WTC11 (cell line): ENCODE measurements at regions not wholly inside any gene's neighbourhood (a gene's known extent, or its start where the extent isn't known, plus 50 kb on each side); places are given as distances from the start of the nearest gene placed in this dataset.

Experiments
- ATAC-seq: fragments of 200-7000 bp; cut with Tn5 transposase; 2 replicates; pipeline ENCODE4 v1.10.0; 2021; ENCODE audit warnings: mild to moderate bottlenecking, moderate library complexity
- CTCF ChIA-PET: fragments of 300-600 bp; sonication (Branson Sonifier 250); formaldehyde crosslinking; loops from one replicate; lab custom pipeline; 2021; ENCODE audit warnings: antibody characterized with exemption; lab: Charles Lee
- POLR2A ChIA-PET: fragments of 350-600 bp; sonication (Branson Sonifier 250); formaldehyde crosslinking; loops from one replicate; lab custom pipeline; 2021; ENCODE audit warnings: antibody characterized with exemption; lab: Charles Lee
- DNase-seq: peaks from one replicate; pipeline ENCODE4 v3.0.0; 2021; ENCODE audit warnings: low spot score
- H3K27ac Mint-ChIP-seq: 2 replicates; pipeline ENCODE4 v1.8.0; 2021; ENCODE audit warnings: mixed read lengths
- H3K27me3 Mint-ChIP-seq: 2 replicates; pipeline ENCODE4 v1.8.0; 2021; ENCODE audit warnings: low read depth, mild to moderate bottlenecking, moderate library complexity, mixed read lengths
- H3K36me3 Mint-ChIP-seq: 2 replicates; pipeline ENCODE4 v1.8.0; 2021; ENCODE audit warnings: mixed read lengths
- H3K4me1 Mint-ChIP-seq: 2 replicates; pipeline ENCODE4 v1.8.0; 2022; ENCODE audit warnings: mixed read lengths
- H3K4me3 Mint-ChIP-seq: 2 replicates; pipeline ENCODE4 v1.8.0; 2021; ENCODE audit warnings: mild to moderate bottlenecking, moderate library complexity, mixed read lengths
- H3K9me3 Mint-ChIP-seq: 2 replicates; pipeline ENCODE4 v1.8.0; 2021; ENCODE audit warnings: mixed read lengths
- ATF1 ChIP-seq: sonication (generic); formaldehyde crosslinking; IDR thresholded peaks from 2 replicates; pipeline ENCODE4 v1.8.1; 2023; ENCODE audit warnings: mild to moderate bottlenecking, moderate library complexity, missing genetic modification reagents
- CREM ChIP-seq: sonication (generic); formaldehyde crosslinking; IDR thresholded peaks from 2 replicates; pipeline ENCODE4 v1.8.1; 2022; ENCODE audit warnings: mild to moderate bottlenecking, missing genetic modification reagents, moderate library complexity
- EMX1 ChIP-seq: fragments of 250-450 bp; sonication (Bioruptor Pico); IDR thresholded peaks from 2 replicates; pipeline ENCODE4 v1.8.0; 2021; ENCODE audit warnings: mild to moderate bottlenecking
- ERG ChIP-seq: fragments of 250-450 bp; sonication (Bioruptor Pico); IDR thresholded peaks from 2 replicates; pipeline ENCODE4 v1.8.0; 2021; ENCODE audit warnings: mild to moderate bottlenecking
- ESRRA ChIP-seq: sonication (generic); formaldehyde crosslinking; IDR thresholded peaks from 2 replicates; pipeline ENCODE4 v1.8.1; 2022; ENCODE audit warnings: mild to moderate bottlenecking, missing genetic modification reagents, borderline replicate concordance
- HMGA2 ChIP-seq: fragments of 250-450 bp; sonication (Bioruptor Pico); IDR thresholded peaks from 2 replicates; pipeline ENCODE4 v1.4.0; 2021; ENCODE audit warnings: mild to moderate bottlenecking, moderate library complexity
- IRF2 ChIP-seq: sonication (generic); formaldehyde crosslinking; IDR thresholded peaks from 2 replicates; pipeline ENCODE4 v1.8.0; 2022; ENCODE audit warnings: low read depth, missing genetic modification reagents, borderline replicate concordance
- JAZF1 ChIP-seq: fragments of 250-450 bp; sonication (Bioruptor Pico); IDR thresholded peaks from 2 replicates; pipeline ENCODE4 v1.9.0; 2021; ENCODE audit warnings: moderate library complexity, mild to moderate bottlenecking, inconsistent platforms
- MYBL2 ChIP-seq: sonication (generic); formaldehyde crosslinking; IDR thresholded peaks from 2 replicates; pipeline ENCODE4 v1.8.1; 2023; ENCODE audit warnings: mild to moderate bottlenecking, moderate library complexity, missing genetic modification reagents
- NFE2L1 ChIP-seq: sonication (generic); formaldehyde crosslinking; IDR thresholded peaks from 2 replicates; pipeline ENCODE4 v1.8.1; 2023; ENCODE audit warnings: missing genetic modification reagents
- NR2C2 ChIP-seq: sonication (generic); formaldehyde crosslinking; IDR thresholded peaks from 2 replicates; pipeline ENCODE4 v1.8.0; 2022; ENCODE audit warnings: mild to moderate bottlenecking, missing genetic modification reagents
- PRRX2 ChIP-seq: fragments of 250-450 bp; sonication (Bioruptor Pico); IDR thresholded peaks from 2 replicates; pipeline ENCODE4 v1.8.0; 2021; ENCODE audit warnings: mild to moderate bottlenecking
- STAT6 ChIP-seq: sonication (generic); formaldehyde crosslinking; conservative IDR thresholded peaks from 2 replicates; pipeline ENCODE4 v1.8.1; 2023; ENCODE audit warnings: mild to moderate bottlenecking, low read depth, missing genetic modification reagents, moderate library complexity
- TEAD1 ChIP-seq: sonication (generic); formaldehyde crosslinking; IDR thresholded peaks from 2 replicates; pipeline ENCODE4 v1.8.0; 2022; ENCODE audit warnings: mild to moderate bottlenecking, missing genetic modification reagents
- TP53 ChIP-seq: sonication (generic); formaldehyde crosslinking; IDR thresholded peaks from 2 replicates; pipeline ENCODE4 v1.8.1; 2023; ENCODE audit warnings: mild to moderate bottlenecking, missing genetic modification reagents
- USF1 ChIP-seq: sonication (generic); formaldehyde crosslinking; IDR thresholded peaks from 2 replicates; pipeline ENCODE4 v1.8.0; 2022; ENCODE audit warnings: mild to moderate bottlenecking, missing genetic modification reagents
- ZNF121 ChIP-seq: sonication (generic); formaldehyde crosslinking; IDR thresholded peaks from 2 replicates; pipeline ENCODE4 v1.8.0; 2023; ENCODE audit warnings: missing genetic modification reagents
- ZNF317 ChIP-seq: sonication (generic); formaldehyde crosslinking; IDR thresholded peaks from 2 replicates; pipeline ENCODE4 v1.8.1; 2023; ENCODE audit warnings: low read depth, mild to moderate bottlenecking, moderate library complexity, missing genetic modification reagents, borderline replicate concordance
- ZNF416 ChIP-seq: fragments of 250-450 bp; sonication (Bioruptor Pico); IDR thresholded peaks from 2 replicates; pipeline ENCODE4 v1.9.0; 2021; ENCODE audit warnings: mild to moderate bottlenecking, inconsistent platforms
- TF ChIP-seq, protein P1 (sequence below): fragments of 250-450 bp; sonication (Bioruptor Pico); IDR thresholded peaks from 2 replicates; pipeline ENCODE4 v1.9.0; 2021; ENCODE audit warnings: mild to moderate bottlenecking
- TF ChIP-seq, protein P2 (sequence below): fragments of 250-450 bp; sonication (Bioruptor Pico); conservative IDR thresholded peaks from 2 replicates; pipeline ENCODE4 v1.9.0; 2021; ENCODE audit warnings: mild to moderate bottlenecking
- TF ChIP-seq, protein P3 (sequence below): sonication (generic); formaldehyde crosslinking; IDR thresholded peaks from 2 replicates; pipeline ENCODE4 v1.8.1; 2022; ENCODE audit warnings: missing genetic modification reagents, borderline replicate concordance
- TF ChIP-seq, protein P4 (sequence below): fragments of 250-450 bp; sonication (Bioruptor Pico); IDR thresholded peaks from 2 replicates; pipeline ENCODE4 v1.9.0; 2021; ENCODE audit warnings: moderate library complexity, mild to moderate bottlenecking, inconsistent platforms, borderline replicate concordance

DNA sequence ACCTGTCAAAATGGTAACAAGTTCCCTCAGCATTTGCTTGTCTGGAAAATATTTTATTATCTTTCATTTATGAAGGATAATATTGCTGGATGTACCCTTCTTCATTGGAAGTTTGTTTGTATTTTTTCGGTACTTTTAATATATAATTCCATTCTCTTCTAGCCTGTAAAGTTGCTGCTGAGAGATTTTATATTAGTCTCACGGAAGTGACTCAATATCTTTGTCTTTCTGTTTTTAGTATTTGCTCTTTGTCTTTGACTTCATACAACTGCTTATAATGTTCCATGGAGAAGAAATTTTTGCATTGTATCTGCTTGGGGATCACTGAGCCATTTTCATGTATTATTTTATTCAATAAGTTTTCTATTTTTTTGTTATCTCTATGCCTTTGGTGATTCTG, 1777.5 kb downstream of the BRINP3 start:
- H3K4me3 Mint-ChIP-seq, result no peak overlapping the region
- H3K4me1 Mint-ChIP-seq, result peaks cover 11% of the 10 kb centered on the region
- TF ChIP-seq TEAD1 (CRISPR knock-in tag) (no peak), ATF1 (CRISPR knock-in tag) (no peak), USF1 (CRISPR knock-in tag) (no peak), EMX1 (CRISPR knock-in tag) (no peak), NR2C2 (CRISPR knock-in tag) (no peak), STAT6 (no peak), ESRRA (CRISPR knock-in tag) (no peak), IRF2 (CRISPR knock-in tag) (no peak), ZNF317 (CRISPR knock-in tag) (no peak), MYBL2 (CRISPR knock-in tag) (no peak), ZNF416 (CRISPR knock-in tag) (no peak), HMGA2 (no peak), PRRX2 (CRISPR knock-in tag) (no peak)
- TF ChIP-seq, protein P1, sequence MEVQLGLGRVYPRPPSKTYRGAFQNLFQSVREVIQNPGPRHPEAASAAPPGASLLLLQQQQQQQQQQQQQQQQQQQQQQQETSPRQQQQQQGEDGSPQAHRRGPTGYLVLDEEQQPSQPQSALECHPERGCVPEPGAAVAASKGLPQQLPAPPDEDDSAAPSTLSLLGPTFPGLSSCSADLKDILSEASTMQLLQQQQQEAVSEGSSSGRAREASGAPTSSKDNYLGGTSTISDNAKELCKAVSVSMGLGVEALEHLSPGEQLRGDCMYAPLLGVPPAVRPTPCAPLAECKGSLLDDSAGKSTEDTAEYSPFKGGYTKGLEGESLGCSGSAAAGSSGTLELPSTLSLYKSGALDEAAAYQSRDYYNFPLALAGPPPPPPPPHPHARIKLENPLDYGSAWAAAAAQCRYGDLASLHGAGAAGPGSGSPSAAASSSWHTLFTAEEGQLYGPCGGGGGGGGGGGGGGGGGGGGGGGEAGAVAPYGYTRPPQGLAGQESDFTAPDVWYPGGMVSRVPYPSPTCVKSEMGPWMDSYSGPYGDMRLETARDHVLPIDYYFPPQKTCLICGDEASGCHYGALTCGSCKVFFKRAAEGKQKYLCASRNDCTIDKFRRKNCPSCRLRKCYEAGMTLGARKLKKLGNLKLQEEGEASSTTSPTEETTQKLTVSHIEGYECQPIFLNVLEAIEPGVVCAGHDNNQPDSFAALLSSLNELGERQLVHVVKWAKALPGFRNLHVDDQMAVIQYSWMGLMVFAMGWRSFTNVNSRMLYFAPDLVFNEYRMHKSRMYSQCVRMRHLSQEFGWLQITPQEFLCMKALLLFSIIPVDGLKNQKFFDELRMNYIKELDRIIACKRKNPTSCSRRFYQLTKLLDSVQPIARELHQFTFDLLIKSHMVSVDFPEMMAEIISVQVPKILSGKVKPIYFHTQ (CRISPR knock-in tag), result no peak
- TF ChIP-seq, protein P2, sequence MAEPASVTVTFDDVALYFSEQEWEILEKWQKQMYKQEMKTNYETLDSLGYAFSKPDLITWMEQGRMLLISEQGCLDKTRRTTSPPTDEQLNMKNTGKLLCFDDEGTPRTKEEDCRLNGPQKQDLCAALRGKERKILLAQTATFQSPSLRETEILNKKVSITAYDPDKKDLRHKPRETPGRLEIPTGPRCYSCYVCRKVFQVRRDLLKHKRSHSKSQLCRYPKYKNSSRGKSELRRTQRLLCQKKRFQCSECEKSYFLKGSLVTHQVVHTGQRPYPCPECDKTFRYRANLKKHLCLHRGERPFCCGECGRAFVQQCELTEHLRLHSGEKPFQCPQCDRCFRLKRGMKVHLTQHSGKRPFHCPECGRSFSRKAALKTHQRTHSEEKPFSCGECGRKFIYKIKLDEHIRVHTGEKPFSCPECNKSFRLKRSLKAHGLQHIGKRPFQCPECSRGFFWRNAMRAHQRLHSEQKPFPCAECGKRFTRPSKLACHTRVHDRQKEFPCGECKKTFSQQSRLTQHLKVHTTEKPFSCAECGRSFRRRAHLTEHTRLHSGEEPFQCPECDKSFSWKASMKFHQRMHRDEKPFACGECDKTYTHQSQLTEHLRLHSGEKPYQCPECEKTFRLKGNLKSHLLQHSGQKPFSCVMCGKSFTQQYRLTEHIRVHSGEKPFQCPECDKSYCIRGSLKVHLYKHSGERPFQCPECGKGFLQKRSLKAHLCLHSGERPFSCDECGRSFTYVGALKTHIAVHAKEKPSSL (CRISPR knock-in tag), result no peak
- DNase-seq (no peak), ATAC-seq (no peak)
- no peaks in the 10 kb centered on the region for H3K27me3 Mint-ChIP-seq
- H3K9me3 Mint-ChIP-seq, result no peaks in the 10 kb centered on the region
- CTCF ChIA-PET, result no interaction called here
- H3K36me3 Mint-ChIP-seq, result no peaks in the 10 kb centered on the region
- POLR2A ChIA-PET, result no interaction called here
- no peak overlapping the region for H3K27ac Mint-ChIP-seq

- no peak for DNase-seq
- H3K36me3 Mint-ChIP-seq, result no peaks in the 10 kb centered on the region
- peaks cover 8% of the 10 kb centered on the region for H3K4me1 Mint-ChIP-seq
- ChIA-PET CTCF (no interaction called here), POLR2A (no interaction called here)
- no peak overlapping the region for H3K4me3 Mint-ChIP-seq
- H3K9me3 Mint-ChIP-seq, result no peaks in the 10 kb centered on the region
- no peaks in the 10 kb centered on the region for H3K27me3 Mint-ChIP-seq
- ATAC-seq, result no peak
- no peak overlapping the region for H3K27ac Mint-ChIP-seq
- TF ChIP-seq ERG (CRISPR knock-in tag) (no peak), PRRX2 (CRISPR knock-in tag) (no peak), TP53 (no peak), JAZF1 (CRISPR knock-in tag) (no peak), ZNF121 (CRISPR knock-in tag) (no peak), CREM (no peak), NFE2L1 (CRISPR knock-in tag) (no peak)
- TF ChIP-seq, protein P3, sequence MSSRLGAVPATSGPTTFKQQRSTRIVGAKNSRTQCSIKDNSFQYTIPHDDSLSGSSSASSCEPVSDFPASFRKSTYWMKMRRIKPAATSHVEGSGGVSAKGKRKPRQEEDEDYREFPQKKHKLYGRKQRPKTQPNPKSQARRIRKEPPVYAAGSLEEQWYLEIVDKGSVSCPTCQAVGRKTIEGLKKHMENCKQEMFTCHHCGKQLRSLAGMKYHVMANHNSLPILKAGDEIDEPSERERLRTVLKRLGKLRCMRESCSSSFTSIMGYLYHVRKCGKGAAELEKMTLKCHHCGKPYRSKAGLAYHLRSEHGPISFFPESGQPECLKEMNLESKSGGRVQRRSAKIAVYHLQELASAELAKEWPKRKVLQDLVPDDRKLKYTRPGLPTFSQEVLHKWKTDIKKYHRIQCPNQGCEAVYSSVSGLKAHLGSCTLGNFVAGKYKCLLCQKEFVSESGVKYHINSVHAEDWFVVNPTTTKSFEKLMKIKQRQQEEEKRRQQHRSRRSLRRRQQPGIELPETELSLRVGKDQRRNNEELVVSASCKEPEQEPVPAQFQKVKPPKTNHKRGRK (CRISPR knock-in tag), result no peak
- TF ChIP-seq, protein P4, sequence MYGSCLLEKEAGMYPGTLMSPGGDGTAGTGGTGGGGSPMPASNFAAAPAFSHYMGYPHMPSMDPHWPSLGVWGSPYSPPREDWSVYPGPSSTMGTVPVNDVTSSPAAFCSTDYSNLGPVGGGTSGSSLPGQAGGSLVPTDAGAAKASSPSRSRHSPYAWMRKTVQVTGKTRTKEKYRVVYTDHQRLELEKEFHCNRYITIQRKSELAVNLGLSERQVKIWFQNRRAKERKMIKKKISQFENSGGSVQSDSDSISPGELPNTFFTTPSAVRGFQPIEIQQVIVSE (CRISPR knock-in tag), result no peak
- TF ChIP-seq, protein P2 (CRISPR knock-in tag), result no peak
These were observed 1770.9 kb downstream of the BRINP3 start for GRCh38 chr1:188706742-188707141.
